Smooth muscle cell (in vitro differentiated cells): ENCODE measurements at regions not wholly inside any gene's neighbourhood (a gene's known extent, or its start where the extent isn't known, plus 50 kb on each side); places are given as distances from the start of the nearest gene placed in this dataset.

Source experiments
- DNase-seq: peaks from one replicate; lab custom pipeline; 2025; ENCODE audit not compliant: unreplicated experiment; lab: John Stamatoyannopoulos, UW
- H2AFZ ChIP-seq: fragments of 200-600 bp; sonication (generic); 2 replicates; pipeline ENCODE4 v1.6.0; 2016; ENCODE audit warnings: antibody characterized with exemption, low read depth, mild to moderate bottlenecking
- H3F3A ChIP-seq: fragments of 200-600 bp; sonication (generic); 2 replicates; pipeline ENCODE4 v1.6.0; 2017; ENCODE audit warnings: antibody characterized with exemption, low read depth
- H3K27ac ChIP-seq: fragments of 200-600 bp; sonication (generic); 2 replicates; pipeline ENCODE4 v1.5.1; 2016; ENCODE audit warnings: low read depth, mild to moderate bottlenecking
- H3K27me3 ChIP-seq: fragments of 200-600 bp; sonication (generic); 2 replicates; pipeline ENCODE4 v1.6.1; 2016; ENCODE audit warnings: low read depth, mild to moderate bottlenecking
- H3K36me3 ChIP-seq: fragments of 200-600 bp; sonication (generic); 2 replicates; pipeline ENCODE4 v1.5.1; 2016; ENCODE audit warnings: low read depth
- H3K4me1 ChIP-seq: fragments of 200-600 bp; sonication (generic); 2 replicates; pipeline ENCODE4 v1.5.1; 2016; ENCODE audit warnings: low read depth
- H3K4me2 ChIP-seq: fragments of 200-600 bp; sonication (generic); 2 replicates; pipeline ENCODE4 v1.6.0; 2016; ENCODE audit warnings: mild to moderate bottlenecking
- H3K4me3 ChIP-seq: fragments of 200-600 bp; sonication (generic); 2 replicates; pipeline ENCODE4 v1.5.1; 2016; ENCODE audit warnings: mild to moderate bottlenecking
- H3K79me2 ChIP-seq: fragments of 200-600 bp; sonication (generic); 2 replicates; pipeline ENCODE4 v1.6.0; 2016; ENCODE audit warnings: low read depth, mild to moderate bottlenecking
- H3K9ac ChIP-seq: fragments of 200-600 bp; sonication (generic); 2 replicates; pipeline ENCODE4 v1.6.0; 2016; ENCODE audit warnings: low read depth
- H3K9me3 ChIP-seq: fragments of 200-600 bp; sonication (generic); replicated peaks from 2 replicates; pipeline ENCODE4 v1.5.1; 2016; ENCODE audit warnings: low read depth
- H4K20me1 ChIP-seq: fragments of 200-600 bp; sonication (generic); 2 replicates; pipeline ENCODE4 v1.6.0; 2016; ENCODE audit warnings: low read depth
- WGBS: methylation state at CpG from one replicate; pipeline ENCODE4 v1.1.7; 2016; ENCODE audit warnings: low lambda C conversion rate; 5-methylcytosine and 5-hydroxymethylcytosine counted together
- TF ChIP-seq, protein P1 (sequence below): fragments of 200-600 bp; sonication (generic); IDR thresholded peaks from 2 replicates; pipeline ENCODE4 v1.5.1; 2017; ENCODE audit warnings: borderline replicate concordance, mild to moderate bottlenecking, antibody characterized with exemption; ENCODE audit not compliant: insufficient read depth, poor library complexity, severe bottlenecking

DNA sequence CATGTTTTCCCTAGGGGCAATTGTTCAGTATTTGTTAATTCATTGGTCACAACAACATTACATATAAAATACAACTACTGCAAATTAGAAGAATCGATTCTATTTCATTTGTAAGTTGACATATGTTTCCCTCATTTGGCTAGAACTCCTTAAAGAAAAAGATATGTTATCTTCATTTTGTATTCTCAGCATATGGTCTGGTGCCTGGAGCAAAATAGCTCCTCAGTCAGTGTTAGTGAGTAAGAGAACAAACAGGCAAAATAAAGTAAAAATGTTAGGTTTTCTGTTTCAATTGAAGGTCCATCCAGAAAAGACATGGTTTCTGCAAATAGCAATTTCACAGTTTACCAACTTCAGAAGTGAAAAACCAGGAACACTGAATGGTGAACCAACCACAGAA is 1343.1 kb downstream of the ROBO1 start:
- no peak overlapping the region for H3K9ac ChIP-seq
- H3K9me3 ChIP-seq: no peaks in the 10 kb centered on the region
- no peak overlapping the region for H3K4me2 ChIP-seq
- H3K79me2 ChIP-seq: no peaks in the 10 kb centered on the region
- H4K20me1 ChIP-seq: no peaks in the 10 kb centered on the region
- H3K27ac ChIP-seq: no peak overlapping the region
- no peaks in the 10 kb centered on the region for H3K36me3 ChIP-seq
- no peak overlapping the region for H2AFZ ChIP-seq
- TF ChIP-seq, protein P1, sequence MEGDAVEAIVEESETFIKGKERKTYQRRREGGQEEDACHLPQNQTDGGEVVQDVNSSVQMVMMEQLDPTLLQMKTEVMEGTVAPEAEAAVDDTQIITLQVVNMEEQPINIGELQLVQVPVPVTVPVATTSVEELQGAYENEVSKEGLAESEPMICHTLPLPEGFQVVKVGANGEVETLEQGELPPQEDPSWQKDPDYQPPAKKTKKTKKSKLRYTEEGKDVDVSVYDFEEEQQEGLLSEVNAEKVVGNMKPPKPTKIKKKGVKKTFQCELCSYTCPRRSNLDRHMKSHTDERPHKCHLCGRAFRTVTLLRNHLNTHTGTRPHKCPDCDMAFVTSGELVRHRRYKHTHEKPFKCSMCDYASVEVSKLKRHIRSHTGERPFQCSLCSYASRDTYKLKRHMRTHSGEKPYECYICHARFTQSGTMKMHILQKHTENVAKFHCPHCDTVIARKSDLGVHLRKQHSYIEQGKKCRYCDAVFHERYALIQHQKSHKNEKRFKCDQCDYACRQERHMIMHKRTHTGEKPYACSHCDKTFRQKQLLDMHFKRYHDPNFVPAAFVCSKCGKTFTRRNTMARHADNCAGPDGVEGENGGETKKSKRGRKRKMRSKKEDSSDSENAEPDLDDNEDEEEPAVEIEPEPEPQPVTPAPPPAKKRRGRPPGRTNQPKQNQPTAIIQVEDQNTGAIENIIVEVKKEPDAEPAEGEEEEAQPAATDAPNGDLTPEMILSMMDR: no peak
- no peaks in the 10 kb centered on the region for H3K27me3 ChIP-seq
- WGBS: 91% methylated on average over 1 of the region's 1 CpG
- no peak overlapping the region for H3K4me3 ChIP-seq
- no peak for DNase-seq
- H3F3A ChIP-seq: no peaks in the 10 kb centered on the region
- H3K4me1 ChIP-seq: peaks cover 5% of the 10 kb centered on the region

GRCh38 chr3:78426454-78426853 is 1341.3 kb downstream of the ROBO1 start:
- H3F3A ChIP-seq: no peaks in the 10 kb centered on the region
- peak overlapping the region; percentile 30 for H3K4me2 ChIP-seq
- no peaks in the 10 kb centered on the region for H3K9me3 ChIP-seq
- peak overlapping the region; percentile 8 for H2AFZ ChIP-seq
- peaks cover 5% of the 10 kb centered on the region for H3K4me1 ChIP-seq
- H3K4me3 ChIP-seq: no peak overlapping the region
- no peaks in the 10 kb centered on the region for H4K20me1 ChIP-seq
- no peak overlapping the region for H3K27ac ChIP-seq
- no peaks in the 10 kb centered on the region for H3K79me2 ChIP-seq
- no peaks in the 10 kb centered on the region for H3K27me3 ChIP-seq
- 83% methylated on average over 1 of the region's 1 CpG for WGBS
- DNase-seq: no peak
- TF ChIP-seq, protein P1: no peak
- H3K36me3 ChIP-seq: no peaks in the 10 kb centered on the region
- no peak overlapping the region for H3K9ac ChIP-seq

- no peak overlapping the region for H2AFZ ChIP-seq
- no peaks in the 10 kb centered on the region for H4K20me1 ChIP-seq
- TF ChIP-seq, protein P1: no peak
- peaks cover 5% of the 10 kb centered on the region for H3K4me1 ChIP-seq
- H3K27ac ChIP-seq: no peak overlapping the region
- no peak for DNase-seq
- H3K79me2 ChIP-seq: no peaks in the 10 kb centered on the region
- H3K4me2 ChIP-seq: peak overlapping the region; percentile 30
- no peak overlapping the region for H3K4me3 ChIP-seq
- no peaks in the 10 kb centered on the region for H3K36me3 ChIP-seq
- no peaks in the 10 kb centered on the region for H3K27me3 ChIP-seq
- no peaks in the 10 kb centered on the region for H3K9me3 ChIP-seq
- H3K9ac ChIP-seq: no peak overlapping the region
- H3F3A ChIP-seq: no peaks in the 10 kb centered on the region
Observed at GRCh38 chr3:78427303-78427702, 1340.5 kb downstream of the ROBO1 start.

DNA sequence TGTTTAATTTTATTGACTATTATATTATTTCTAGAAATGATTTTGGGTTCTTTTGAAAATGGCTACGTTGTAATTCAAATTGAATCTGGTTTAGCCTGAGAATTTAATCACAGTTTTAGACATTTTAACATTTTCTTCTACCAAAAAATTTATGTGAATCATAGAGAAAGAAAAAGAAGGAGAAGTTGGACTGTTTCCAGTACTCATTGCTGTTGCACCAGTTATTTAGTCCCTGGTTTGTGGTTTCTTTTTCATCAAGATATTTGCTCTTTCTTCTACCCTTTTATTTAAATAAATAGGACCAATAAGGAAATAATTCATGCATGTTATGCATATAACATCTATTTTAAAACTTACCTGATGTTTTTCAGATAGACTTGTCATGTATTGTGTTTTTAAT is 1337.1 kb downstream of the ROBO1 start:
- Histone ChIP-seq H3K27me3 (no peaks in the 10 kb centered on the region), H3K4me2 (no peak overlapping the region), H4K20me1 (no peaks in the 10 kb centered on the region), H3K9ac (no peak overlapping the region), H3K4me1 (peaks cover 5% of the 10 kb centered on the region), H3K36me3 (no peaks in the 10 kb centered on the region), H3K9me3 (no peaks in the 10 kb centered on the region), H3K27ac (no peak overlapping the region), H3F3A (no peaks in the 10 kb centered on the region), H3K79me2 (no peaks in the 10 kb centered on the region), H3K4me3 (no peak overlapping the region), H2AFZ (no peak overlapping the region)
- TF ChIP-seq, protein P1: no peak
- WGBS: 82% methylated on average over 1 of the region's 1 CpG
- no peak for DNase-seq
